H1 (cell line): ENCODE measurements at regions not wholly inside any gene's neighbourhood (a gene's known extent, or its start where the extent isn't known, plus 50 kb on each side); places are given as distances from the start of the nearest gene placed in this dataset.
"Not testable (repeated sequence)": the region's sequence is repeated elsewhere in the genome, so short reads cannot be mapped to it uniquely, and the experiment has no call there.

Experiments
- CTCF ChIA-PET: fragments of 300-600 bp; sonication (Branson Sonifier 250); formaldehyde crosslinking; loops from one replicate; lab custom pipeline; 2021; ENCODE audit not compliant: partially characterized antibody; lab: Charles Lee
- POLR2A ChIA-PET: fragments of 300-600 bp; sonication (Branson Sonifier 250); formaldehyde crosslinking; loops from one replicate; lab custom pipeline; 2021; ENCODE audit warnings: inconsistent platforms; ENCODE audit not compliant: partially characterized antibody; lab: Charles Lee
- DNase-seq, 2 experiments: peaks; one replicate each; pipeline versions ENCODE4 v3.0.0 to v3.0.0-alpha.2; 2010 to 2022; ENCODE audit warnings: low spot score in 2 of 2, low read depth in 1 of 2, mixed read lengths in 1 of 2
- FAIRE-seq: peaks from 2 replicates; lab custom pipeline; 2011; peaks lifted over from hg19 to GRCh38; lab: Jason Lieb, UNC
- H2AFZ ChIP-seq: 2 replicates; pipeline ENCODE4 v1.8.1; 2012; ENCODE audit warnings: low read length, inconsistent platforms
- H2AK5ac ChIP-seq: 2 replicates; pipeline ENCODE4 v1.6.1; 2013; ENCODE audit warnings: low read depth, low read length
- H2BK120ac ChIP-seq: replicated peaks from 2 replicates; pipeline ENCODE3; 2013; ENCODE audit warnings: low read depth, low read length, inconsistent platforms
- H2BK12ac ChIP-seq: 2 replicates; pipeline ENCODE4 v1.6.1; 2013; ENCODE audit warnings: low read depth, low read length
- H2BK15ac ChIP-seq: 2 replicates; pipeline ENCODE4 v1.6.1; 2013; ENCODE audit warnings: low read length
- H2BK20ac ChIP-seq: 2 replicates; pipeline ENCODE4 v1.6.1; 2013; ENCODE audit warnings: low read length
- H2BK5ac ChIP-seq: 2 replicates; pipeline ENCODE4 v1.6.1; 2013; ENCODE audit warnings: low read depth, low read length
- H3K14ac ChIP-seq: 2 replicates; pipeline ENCODE4 v1.6.1; 2013; ENCODE audit warnings: inconsistent platforms; ENCODE audit not compliant: insufficient read length
- H3K18ac ChIP-seq: 2 replicates; pipeline ENCODE4 v1.6.1; 2013; ENCODE audit warnings: low read length; ENCODE audit errors: extremely low read depth
- H3K23ac ChIP-seq: 2 replicates; pipeline ENCODE4 v1.6.1; 2013; ENCODE audit warnings: inconsistent platforms; ENCODE audit not compliant: insufficient read length
- H3K23me2 ChIP-seq: 2 replicates; pipeline ENCODE4 v1.6.1; 2013; ENCODE audit warnings: low read depth, low read length
- H3K27ac ChIP-seq: 2 replicates; pipeline ENCODE4 v1.6.1; 2011; ENCODE audit warnings: low read depth, low read length, inconsistent platforms
- H3K27me3 ChIP-seq, 4 experiments: replicated peaks in 1 of 4; 1 replicate in 1 of 4; 2 replicates in 3 of 4; pipeline versions ENCODE4 v1.6.1 to v1.8.1; 2011 to 2013; ENCODE audit warnings: low read length in 3 of 4, mild to moderate bottlenecking in 3 of 4, inconsistent platforms in 2 of 4, mixed read lengths in 2 of 4, moderate library complexity in 1 of 4; ENCODE audit not compliant: control insufficient read depth in 3 of 4, insufficient read depth in 3 of 4; ENCODE audit errors: extremely low read depth in 1 of 4
- H3K36me3 ChIP-seq, 4 experiments: 2 replicates each; pipeline versions ENCODE4 v1.6.1 to v1.8.1; 2011 to 2013; ENCODE audit warnings: mild to moderate bottlenecking in 4 of 4, low read length in 3 of 4, moderate library complexity in 2 of 4, control low read depth in 1 of 4, inconsistent platforms in 1 of 4; ENCODE audit not compliant: insufficient read depth in 4 of 4, control insufficient read depth in 2 of 4
- H3K4ac ChIP-seq: replicated peaks from 2 replicates; pipeline ENCODE3; 2013; ENCODE audit warnings: low read length, low read depth, mixed read lengths, inconsistent platforms; ENCODE audit not compliant: insufficient read length
- H3K4me1 ChIP-seq, 4 experiments: replicated peaks in 1 of 4; 1 replicate in 1 of 4; 2 replicates in 3 of 4; pipeline versions ENCODE4 v1.6.1 to v1.8.1; 2011 to 2013; ENCODE audit warnings: low read length in 3 of 4, inconsistent platforms in 2 of 4, mixed read lengths in 1 of 4; ENCODE audit not compliant: insufficient read depth in 4 of 4, control insufficient read depth in 3 of 4
- H3K4me2 ChIP-seq, 2 experiments: 2 replicates each; pipeline versions ENCODE4 v1.6.1 to v1.8.1; 2011 to 2013; ENCODE audit warnings: low read depth in 2 of 2, low read length in 2 of 2, control low read depth in 1 of 2, inconsistent platforms in 1 of 2, mild to moderate bottlenecking in 1 of 2; ENCODE audit not compliant: insufficient read depth in 1 of 2
- H3K4me3 ChIP-seq, 4 experiments: fragments of 200-600, 300-600 bp in 1 of 4; sonication (generic), shearing (Covaris generic), sonication (Bioruptor Twin) in 1 of 4; 2 replicates each; pipeline versions ENCODE4 v1.5.1 to v1.8.1; 2011 to 2016; ENCODE audit warnings: low read length in 4 of 4, low read depth in 3 of 4, control low read depth in 2 of 4, inconsistent platforms in 2 of 4, mild to moderate bottlenecking in 2 of 4, mixed read lengths in 1 of 4, moderate library complexity in 1 of 4; ENCODE audit not compliant: insufficient read depth in 2 of 4; ENCODE audit errors: extremely low read depth in 1 of 4
- H3K56ac ChIP-seq: replicated peaks from 2 replicates; pipeline ENCODE3; 2013; ENCODE audit warnings: low read depth, mild to moderate bottlenecking, mixed read lengths, low read length, inconsistent platforms; ENCODE audit not compliant: insufficient read length
- H3K79me1 ChIP-seq: 2 replicates; pipeline ENCODE4 v1.6.1; 2013; ENCODE audit warnings: low read depth, low read length, control low read depth
- H3K79me2 ChIP-seq, 2 experiments: 2 replicates each; pipeline versions ENCODE4 v1.6.1 to v1.8.1; 2012 to 2013; ENCODE audit warnings: low read length in 2 of 2, mild to moderate bottlenecking in 2 of 2, inconsistent platforms in 1 of 2; ENCODE audit not compliant: insufficient read depth in 2 of 2, control insufficient read depth in 1 of 2
- H3K9ac ChIP-seq, 4 experiments: replicated peaks in 1 of 4; 1 replicate in 1 of 4; 2 replicates in 3 of 4; pipeline versions ENCODE4 v1.6.1 to v1.8.1; 2011 to 2013; ENCODE audit warnings: low read depth in 3 of 4, low read length in 3 of 4, control low read depth in 2 of 4, mild to moderate bottlenecking in 2 of 4, moderate library complexity in 2 of 4, inconsistent platforms in 1 of 4; ENCODE audit errors: extremely low read depth in 1 of 4
- H3K9me3 ChIP-seq, 2 experiments: 2 replicates each; pipeline versions ENCODE4 v1.6.1 to v1.8.1; 2012 to 2013; ENCODE audit warnings: mild to moderate bottlenecking in 2 of 2, moderate library complexity in 2 of 2, control low read depth in 1 of 2, inconsistent platforms in 1 of 2, low read depth in 1 of 2, low read length in 1 of 2, mixed read lengths in 1 of 2; ENCODE audit not compliant: insufficient read depth in 2 of 2
- H4K20me1 ChIP-seq, 2 experiments: replicated peaks in 1 of 2; 2 replicates each; pipeline versions ENCODE3 to v1.8.1; 2011 to 2013; ENCODE audit warnings: inconsistent platforms in 2 of 2, low read length in 2 of 2, mild to moderate bottlenecking in 1 of 2; ENCODE audit not compliant: insufficient read depth in 2 of 2, control insufficient read depth in 1 of 2
- H4K5ac ChIP-seq: 2 replicates; pipeline ENCODE4 v1.6.1; 2013; ENCODE audit warnings: low read length, low read depth, mixed read lengths, inconsistent platforms; ENCODE audit not compliant: insufficient read length
- H4K8ac ChIP-seq: 2 replicates; pipeline ENCODE4 v1.8.0; 2013; ENCODE audit warnings: mild to moderate bottlenecking, moderate library complexity, low read length, inconsistent platforms; ENCODE audit not compliant: insufficient read depth; ENCODE audit errors: extremely low read depth
- H4K91ac ChIP-seq: replicated peaks from 2 replicates; pipeline ENCODE3; 2013; ENCODE audit warnings: low read length, mixed read lengths, inconsistent platforms; ENCODE audit not compliant: insufficient read length
- WGBS, 2 experiments: shearing (Covaris generic) in 1 of 2; methylation state at CpG; one replicate each; pipeline versions ENCODE4 v1.1.6 to v1.1.7; 2013 to 2015; ENCODE audit warnings: low lambda C conversion rate in 2 of 2, mixed read lengths in 2 of 2, inconsistent platforms in 1 of 2, low coverage in 1 of 2, missing lambda C conversion rate in 1 of 2; ENCODE audit not compliant: insufficient replicate concordance in 2 of 2, insufficient coverage in 1 of 2, insufficient read length in 1 of 2; ENCODE audit errors: extremely low coverage in 1 of 2, missing lambda C conversion rate in 1 of 2; 5-methylcytosine and 5-hydroxymethylcytosine counted together

- not testable (repeated sequence) for FAIRE-seq
- CTCF ChIA-PET = interaction anchor here (3.8 kb wide), 1 partner anchor 13 kb away, joined by 30 read pairs; no protein-coding TSS in a partner anchor
These were observed 195.7 kb upstream of the HAAO start for GRCh38 chr2:42988055-42988454.

More at GRCh38 chr2:42988055-42988454, 195.7 kb upstream of the HAAO start:
- not testable (repeated sequence) for H3K4me1 ChIP-seq, H2BK12ac ChIP-seq, H3K56ac ChIP-seq, H3K14ac ChIP-seq, H3K4ac ChIP-seq, DNase-seq, H3K27ac ChIP-seq, H2BK120ac ChIP-seq, H3K79me1 ChIP-seq, H3K23me2 ChIP-seq, H3K36me3 ChIP-seq, H4K5ac ChIP-seq, H2BK15ac ChIP-seq, H4K8ac ChIP-seq, H3K79me2 ChIP-seq, H2AK5ac ChIP-seq, H2BK20ac ChIP-seq, H3K4me2 ChIP-seq, H3K9ac ChIP-seq, H2AFZ ChIP-seq, H4K91ac ChIP-seq, H3K9me3 ChIP-seq, H3K27me3 ChIP-seq, H3K23ac ChIP-seq, H4K20me1 ChIP-seq, H2BK5ac ChIP-seq, H3K4me3 ChIP-seq, H3K18ac ChIP-seq
- POLR2A ChIA-PET = interaction anchor here (1.2 kb wide), 1 partner anchor 530 kb away, joined by 3 read pairs; no protein-coding TSS in a partner anchor
- WGBS, 2 experiments = 91% methylated on average over 4 of the region's 4 CpGs; no CpG with 5 or more reads in 1 of the 2 experiments
